ENCODE measurements at regions not wholly inside any gene's neighbourhood (a gene's known extent, or its start where the extent isn't known, plus 50 kb on each side); places are given as distances from the start of the nearest gene placed in this dataset.

- no peak overlapping the region for H3K4me3 ChIP-seq
- H3K9me3 ChIP-seq, result peaks cover 49% of the 10 kb centered on the region
- DNase-seq, result no peak
- no peaks in the 10 kb centered on the region for H3K36me3 ChIP-seq (ENCODE audit: low read depth)
- TF ChIP-seq CTCF (IDR thresholded peaks at IDR 0.05), result no peak
- H3K4me1 ChIP-seq (ENCODE audit: low read depth), result no peaks in the 10 kb centered on the region
- intact Hi-C loops (cut with DNase I, micrococcal nuclease), result no loop called here
- ATAC-seq, result no peak
Measured at GRCh38 chr16:60727851-60728250, 1308.4 kb downstream of the CDH8 start.

DNA sequence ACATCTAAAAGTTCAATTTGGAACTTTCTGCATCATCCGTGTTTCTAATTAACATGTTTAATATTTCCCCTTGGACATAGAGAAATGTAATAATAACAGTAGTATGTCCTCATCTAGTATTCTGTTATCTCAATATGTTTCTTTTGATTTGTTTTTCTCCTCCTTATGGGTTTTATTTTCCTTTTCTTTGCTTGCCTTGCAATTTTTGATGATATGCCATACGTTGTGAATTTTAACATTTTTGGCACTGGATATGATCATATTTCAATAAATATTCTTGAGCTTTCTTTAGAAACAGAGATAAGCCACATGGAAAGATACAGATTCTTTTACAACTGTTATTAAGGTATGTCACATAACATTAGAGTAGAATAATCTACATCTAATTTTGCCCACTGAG is 1316.2 kb downstream of the CDH8 start:
- intact Hi-C loops (cut with DNase I, micrococcal nuclease), result no loop called here
- Histone ChIP-seq H3K9me3 (peaks cover 59% of the 10 kb centered on the region), H3K4me1 (ENCODE audit: low read depth) (no peaks in the 10 kb centered on the region), H3K4me3 (no peak overlapping the region), H3K36me3 (ENCODE audit: low read depth) (no peaks in the 10 kb centered on the region)
- DNase-seq (no peak), ATAC-seq (no peak)
- TF ChIP-seq CTCF (IDR thresholded peaks at IDR 0.05), result no peak

DNA sequence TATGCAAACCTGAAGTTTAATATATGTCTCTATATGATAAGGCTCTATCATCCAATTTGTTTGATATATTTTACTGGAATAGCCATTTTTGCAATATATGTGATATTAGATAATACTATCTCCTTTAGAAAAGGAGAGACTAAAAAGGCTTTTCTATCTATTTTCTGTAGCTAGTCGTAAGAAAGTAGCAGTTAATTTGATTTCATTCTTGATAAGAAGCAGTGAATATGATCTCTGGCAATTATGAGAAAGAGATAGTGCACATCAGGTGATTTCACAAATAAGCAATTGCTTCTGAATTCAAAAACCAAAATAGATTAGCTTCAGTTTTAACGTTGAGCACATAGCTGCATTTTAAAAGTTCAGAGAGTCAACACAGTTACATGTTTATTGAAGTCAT is 1318.4 kb downstream of the CDH8 start:
- H3K9me3 ChIP-seq, result peaks cover 57% of the 10 kb centered on the region
- TF ChIP-seq CTCF (IDR thresholded peaks at IDR 0.05), result no peak
- no peaks in the 10 kb centered on the region for H3K36me3 ChIP-seq (ENCODE audit: low read depth)
- H3K4me3 ChIP-seq, result no peak overlapping the region
- intact Hi-C loops (cut with DNase I, micrococcal nuclease), result no loop called here
- DNase-seq, result no peak
- no peaks in the 10 kb centered on the region for H3K4me1 ChIP-seq (ENCODE audit: low read depth)
- ATAC-seq, result no peak

GRCh38 chr16:60712144-60712543 is 1324.1 kb downstream of the CDH8 start:
- H3K36me3 ChIP-seq (ENCODE audit: low read depth), result no peaks in the 10 kb centered on the region
- peaks cover 42% of the 10 kb centered on the region for H3K9me3 ChIP-seq
- no peak for TF ChIP-seq CTCF (IDR thresholded peaks at IDR 0.05)
- intact Hi-C loops (cut with DNase I, micrococcal nuclease), result no loop called here
- H3K4me1 ChIP-seq (ENCODE audit: low read depth), result no peaks in the 10 kb centered on the region
- H3K4me3 ChIP-seq, result no peak overlapping the region
- DNase-seq, result no peak
- no peak for ATAC-seq

DNA sequence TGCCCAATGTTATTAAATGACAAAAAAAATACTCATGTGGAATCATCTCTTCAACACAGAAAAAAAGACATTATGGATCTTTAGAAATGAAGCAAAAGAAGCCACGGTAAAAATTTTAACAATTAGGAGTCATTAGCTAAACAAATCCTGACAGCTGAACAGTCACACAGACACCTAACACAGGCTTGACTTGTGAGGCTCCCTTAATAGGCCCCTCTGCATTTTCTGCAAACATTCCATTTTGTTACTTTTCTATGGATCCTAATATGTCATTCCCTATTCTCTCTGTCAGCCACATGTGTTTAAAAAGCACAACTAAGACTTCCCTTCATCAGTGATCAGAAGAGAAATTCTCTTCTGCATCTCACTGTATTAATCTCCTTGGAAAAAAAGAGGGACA is 1331.5 kb downstream of the CDH8 start:
- ATAC-seq (no peak), DNase-seq (no peak)
- Histone ChIP-seq H3K4me1 (ENCODE audit: low read depth) (no peaks in the 10 kb centered on the region), H3K36me3 (ENCODE audit: low read depth) (no peaks in the 10 kb centered on the region), H3K4me3 (no peak overlapping the region), H3K9me3 (peaks cover 28% of the 10 kb centered on the region)
- intact Hi-C loops (cut with DNase I, micrococcal nuclease), result no loop called here
- no peak for TF ChIP-seq CTCF (IDR thresholded peaks at IDR 0.05)

DNA sequence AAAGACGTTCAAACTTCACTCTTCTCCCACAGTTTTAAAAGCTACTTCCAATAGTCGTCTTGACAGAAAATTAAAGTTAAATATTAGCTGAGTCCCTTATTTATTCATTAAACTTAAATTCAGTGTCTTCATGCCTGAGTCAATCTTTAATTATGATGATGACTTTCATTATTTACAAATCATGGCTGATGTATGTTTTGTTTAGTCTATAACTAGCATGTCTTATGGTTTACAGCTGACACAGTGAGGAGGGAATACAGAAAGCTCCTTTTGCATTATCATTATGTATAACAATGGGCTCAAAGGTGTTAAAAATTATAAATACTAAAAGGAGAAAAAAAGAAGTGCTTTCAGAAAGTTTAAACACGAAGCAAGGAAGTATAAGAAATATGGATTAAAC is 1333.1 kb downstream of the CDH8 start:
- peaks cover 19% of the 10 kb centered on the region for H3K9me3 ChIP-seq
- no peaks in the 10 kb centered on the region for H3K4me1 ChIP-seq (ENCODE audit: low read depth)
- ATAC-seq, result no peak
- DNase-seq, result no peak
- no peaks in the 10 kb centered on the region for H3K36me3 ChIP-seq (ENCODE audit: low read depth)
- H3K4me3 ChIP-seq, result no peak overlapping the region
- TF ChIP-seq CTCF (IDR thresholded peaks at IDR 0.05), result no peak
- intact Hi-C loops (cut with DNase I, micrococcal nuclease), result no loop called here

All from mucosa of descending colon (tissue), 3 donors.